H9 (cell line): ENCODE measurements at regions not wholly inside any gene's neighbourhood (a gene's known extent, or its start where the extent isn't known, plus 50 kb on each side); places are given as distances from the start of the nearest gene placed in this dataset.

Experiments
- DNase-seq: peaks from one replicate; pipeline ENCODE4 v3.0.0-alpha.2; 2017
- H2AFZ ChIP-seq: one replicate; pipeline ENCODE4 v1.6.1; 2013; ENCODE audit warnings: mild to moderate bottlenecking, low read length, control low read depth, moderate library complexity
- H2AK5ac ChIP-seq: 2 replicates; pipeline ENCODE4 v1.6.1; 2013; ENCODE audit warnings: low read length, control low read depth, mixed read lengths; ENCODE audit not compliant: insufficient read length
- H2BK120ac ChIP-seq: one replicate; pipeline ENCODE4 v1.6.1; 2013; ENCODE audit warnings: low read depth, mild to moderate bottlenecking, low read length, control low read depth, inconsistent platforms; ENCODE audit not compliant: poor library complexity, severe bottlenecking
- H2BK12ac ChIP-seq: 2 replicates; pipeline ENCODE4 v1.6.1; 2013; ENCODE audit warnings: low read length, control low read depth, mixed read lengths, low read depth; ENCODE audit not compliant: insufficient read length
- H2BK15ac ChIP-seq: 2 replicates; pipeline ENCODE4 v1.6.1; 2013; ENCODE audit warnings: low read depth, low read length, control low read depth
- H2BK20ac ChIP-seq: one replicate; pipeline ENCODE4 v1.6.1; 2013; ENCODE audit warnings: low read depth, mild to moderate bottlenecking, low read length, control low read depth, inconsistent platforms; ENCODE audit not compliant: poor library complexity, severe bottlenecking
- H2BK5ac ChIP-seq: 2 replicates; pipeline ENCODE4 v1.6.1; 2013; ENCODE audit warnings: low read length, control low read depth, mixed read lengths; ENCODE audit not compliant: insufficient read length
- H3K14ac ChIP-seq: 2 replicates; pipeline ENCODE4 v1.6.1; 2013; ENCODE audit warnings: low read length, control low read depth; ENCODE audit not compliant: insufficient read depth
- H3K18ac ChIP-seq: 2 replicates; pipeline ENCODE4 v1.6.1; 2013; ENCODE audit warnings: low read depth, mild to moderate bottlenecking, mixed read lengths, low read length, control low read depth; ENCODE audit not compliant: insufficient read length
- H3K23ac ChIP-seq: 2 replicates; pipeline ENCODE4 v1.6.1; 2013; ENCODE audit warnings: low read length, control low read depth, mixed read lengths, low read depth; ENCODE audit not compliant: insufficient read length
- H3K23me2 ChIP-seq: 2 replicates; pipeline ENCODE4 v1.6.1; 2013; ENCODE audit warnings: low read depth, mild to moderate bottlenecking, mixed read lengths, low read length, control low read depth; ENCODE audit not compliant: insufficient read length, poor library complexity, severe bottlenecking
- H3K27ac ChIP-seq: 2 replicates; pipeline ENCODE4 v1.5.1; 2013; ENCODE audit warnings: low read length, control low read depth, mixed read lengths, low read depth; ENCODE audit not compliant: insufficient read length
- H3K27me3 ChIP-seq: 2 replicates; pipeline ENCODE4 v1.6.1; 2013; ENCODE audit warnings: low read length, control low read depth, inconsistent platforms; ENCODE audit not compliant: insufficient read depth
- H3K4ac ChIP-seq: 2 replicates; pipeline ENCODE4 v1.6.1; 2013; ENCODE audit warnings: low read depth, mild to moderate bottlenecking, control low read depth, inconsistent platforms, low read length, moderate library complexity
- H3K4me1 ChIP-seq: 2 replicates; pipeline ENCODE4 v1.6.1; 2013; ENCODE audit warnings: low read length, control low read depth, inconsistent platforms; ENCODE audit not compliant: insufficient read depth
- H3K4me2 ChIP-seq: 2 replicates; pipeline ENCODE4 v1.6.1; 2013; ENCODE audit warnings: low read length, control low read depth, mixed read lengths; ENCODE audit not compliant: insufficient read length, insufficient read depth
- H3K56ac ChIP-seq: 2 replicates; pipeline ENCODE4 v1.6.1; 2013; ENCODE audit warnings: low read depth, mild to moderate bottlenecking, mixed read lengths, low read length, control low read depth; ENCODE audit not compliant: insufficient read length
- H3K79me1 ChIP-seq: 2 replicates; pipeline ENCODE4 v1.6.1; 2013; ENCODE audit warnings: low read depth, mild to moderate bottlenecking, moderate library complexity, low read length, control low read depth, inconsistent platforms; ENCODE audit not compliant: insufficient read depth, poor library complexity, severe bottlenecking
- H3K79me2 ChIP-seq: 2 replicates; pipeline ENCODE4 v1.6.1; 2013; ENCODE audit warnings: low read length, control low read depth, inconsistent platforms; ENCODE audit not compliant: insufficient read depth
- H3K9ac ChIP-seq: 2 replicates; pipeline ENCODE4 v1.6.1; 2013; ENCODE audit warnings: low read length, control low read depth, mixed read lengths; ENCODE audit not compliant: insufficient read length; ENCODE audit errors: extremely low read depth
- H3K9me3 ChIP-seq: one replicate; pipeline ENCODE4 v1.6.1; 2013; ENCODE audit warnings: low read depth, low read length, inconsistent platforms; ENCODE audit not compliant: control insufficient read depth
- H3T11ph ChIP-seq: one replicate; pipeline ENCODE4 v1.6.1; 2013; ENCODE audit warnings: mild to moderate bottlenecking, low read length, control low read depth, inconsistent platforms
- H4K20me1 ChIP-seq: one replicate; pipeline ENCODE4 v1.6.1; 2013; ENCODE audit not compliant: control insufficient read depth, insufficient read length, insufficient read depth
- H4K5ac ChIP-seq: 2 replicates; pipeline ENCODE4 v1.6.1; 2013; ENCODE audit warnings: low read depth, mild to moderate bottlenecking, mixed read lengths, low read length, control low read depth; ENCODE audit not compliant: insufficient read length
- H4K8ac ChIP-seq: replicated peaks from 2 replicates; pipeline ENCODE4 v1.6.1; 2013; ENCODE audit warnings: low read length, control low read depth, mixed read lengths, low read depth; ENCODE audit not compliant: insufficient read length
- H4K91ac ChIP-seq: 2 replicates; pipeline ENCODE4 v1.6.1; 2013; ENCODE audit warnings: low read depth, mild to moderate bottlenecking, moderate library complexity, mixed read lengths, low read length, control low read depth; ENCODE audit not compliant: insufficient read length
- H3K27ac Mint-ChIP-seq, 3 experiments: 2 replicates in 2 of 3; 3 replicates in 1 of 3; pipeline ENCODE4 v1.8.0; 2020 to 2021; ENCODE audit warnings: mixed read lengths in 3 of 3, mild to moderate bottlenecking in 1 of 3, moderate library complexity in 1 of 3
- H3K27me3 Mint-ChIP-seq: 2 replicates; pipeline ENCODE4 v1.8.0; 2021; ENCODE audit warnings: low read depth, mild to moderate bottlenecking, moderate library complexity, mixed read lengths
- H3K36me3 Mint-ChIP-seq, 3 experiments: 2 replicates in 2 of 3; 3 replicates in 1 of 3; pipeline ENCODE4 v1.8.0; 2020 to 2021; ENCODE audit warnings: low read depth in 3 of 3, mixed read lengths in 3 of 3; ENCODE audit not compliant: insufficient read depth in 1 of 3
- H3K4me1 Mint-ChIP-seq, 2 experiments: 2 replicates each; pipeline ENCODE4 v1.8.0; 2020; ENCODE audit warnings: mixed read lengths in 2 of 2
- H3K4me3 Mint-ChIP-seq, 2 experiments: 2 replicates in 1 of 2; 3 replicates in 1 of 2; pipeline ENCODE4 v1.8.0; 2020 to 2021; ENCODE audit warnings: mild to moderate bottlenecking in 2 of 2, mixed read lengths in 2 of 2, moderate library complexity in 1 of 2
- H3K9me3 Mint-ChIP-seq, 2 experiments: 2 replicates in 1 of 2; 3 replicates in 1 of 2; pipeline ENCODE4 v1.8.0; 2020; ENCODE audit warnings: mild to moderate bottlenecking in 2 of 2, mixed read lengths in 2 of 2, moderate library complexity in 1 of 2
- WGBS: extraction: QIAGEN DNeasy Blood & Tissue Kit; methylation state at CpG from one replicate; pipeline ENCODE4 v1.1.7; 2013; ENCODE audit warnings: missing lambda C conversion rate, low lambda C conversion rate, mixed read lengths; ENCODE audit not compliant: insufficient read length; ENCODE audit errors: extremely low coverage; 5-methylcytosine and 5-hydroxymethylcytosine counted together
- TF ChIP-seq, protein P1 (sequence below): fragments of 200-600 bp; sonication (generic); conservative IDR thresholded peaks from 3 replicates; pipeline ENCODE4 v1.8.0; 2021; ENCODE audit warnings: antibody characterized with exemption, mild to moderate bottlenecking

DNA sequence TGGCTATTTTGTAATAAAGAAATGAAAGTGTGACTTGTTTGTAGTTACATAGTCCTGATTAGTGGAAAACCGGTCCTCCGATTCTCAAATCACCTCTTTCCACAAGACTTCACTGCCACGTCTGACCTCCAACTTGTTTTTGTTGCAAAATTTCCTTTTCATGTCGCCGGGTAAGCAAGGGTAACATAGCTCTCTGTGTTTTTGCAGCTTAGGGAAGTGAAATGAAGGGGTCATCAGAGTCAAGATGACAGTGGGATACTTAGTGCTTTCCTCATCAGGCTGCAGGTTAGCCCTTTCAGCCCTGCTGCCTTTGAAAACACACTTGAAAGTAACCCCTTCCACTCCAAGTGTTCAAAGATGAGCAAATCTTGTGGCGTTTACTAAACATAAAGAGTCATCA, 217.9 kb downstream of the USP25 start:
- H3K9ac ChIP-seq = no peak overlapping the region
- H3K4me1 ChIP-seq = no peaks in the 10 kb centered on the region
- H3T11ph ChIP-seq = no peak overlapping the region
- H3K79me1 ChIP-seq = no peaks in the 10 kb centered on the region
- no peak for DNase-seq
- no peak overlapping the region for H2BK20ac ChIP-seq
- no peak overlapping the region for H2BK5ac ChIP-seq
- H4K20me1 ChIP-seq = no peaks in the 10 kb centered on the region
- H3K36me3 Mint-ChIP-seq = peaks cover 0 to 11% (median 4%) of the 10 kb centered on the region in 3 experiments; a peak in 4 of 7 replicates
- H4K5ac ChIP-seq = no peak overlapping the region
- H3K27ac ChIP-seq = no peak overlapping the region
- no CpG with 5 or more reads among the region's 6 CpGs for WGBS
- peaks cover 0 to 7% of the 10 kb centered on the region in 2 experiments; a peak in 3 of 4 replicates for H3K4me1 Mint-ChIP-seq
- no peaks in the 10 kb centered on the region for H3K79me2 ChIP-seq
- no peaks in the 10 kb centered on the region for H3K27me3 ChIP-seq
- H2AFZ ChIP-seq = no peak overlapping the region
- H2BK12ac ChIP-seq = no peak overlapping the region
- H4K8ac ChIP-seq = no peak overlapping the region
- no peak overlapping the region for H3K18ac ChIP-seq
- no peak overlapping the region for H3K4me2 ChIP-seq
- H3K9me3 ChIP-seq = no peaks in the 10 kb centered on the region
- H4K91ac ChIP-seq = no peak overlapping the region
- no peak overlapping the region for H3K56ac ChIP-seq
- no peak overlapping the region for H3K4ac ChIP-seq
- H2BK120ac ChIP-seq = no peak overlapping the region
- no peak overlapping the region for H2AK5ac ChIP-seq
- H3K4me3 Mint-ChIP-seq = no peak overlapping the region
- H3K27ac Mint-ChIP-seq = no peak overlapping the region
- no peaks in the 10 kb centered on the region; the same call in 1 of the 2 replicates for H3K27me3 Mint-ChIP-seq
- H3K9me3 Mint-ChIP-seq = peaks cover 10 to 18% of the 10 kb centered on the region in 2 experiments; a peak in 4 of 5 replicates
- TF ChIP-seq, protein P1, sequence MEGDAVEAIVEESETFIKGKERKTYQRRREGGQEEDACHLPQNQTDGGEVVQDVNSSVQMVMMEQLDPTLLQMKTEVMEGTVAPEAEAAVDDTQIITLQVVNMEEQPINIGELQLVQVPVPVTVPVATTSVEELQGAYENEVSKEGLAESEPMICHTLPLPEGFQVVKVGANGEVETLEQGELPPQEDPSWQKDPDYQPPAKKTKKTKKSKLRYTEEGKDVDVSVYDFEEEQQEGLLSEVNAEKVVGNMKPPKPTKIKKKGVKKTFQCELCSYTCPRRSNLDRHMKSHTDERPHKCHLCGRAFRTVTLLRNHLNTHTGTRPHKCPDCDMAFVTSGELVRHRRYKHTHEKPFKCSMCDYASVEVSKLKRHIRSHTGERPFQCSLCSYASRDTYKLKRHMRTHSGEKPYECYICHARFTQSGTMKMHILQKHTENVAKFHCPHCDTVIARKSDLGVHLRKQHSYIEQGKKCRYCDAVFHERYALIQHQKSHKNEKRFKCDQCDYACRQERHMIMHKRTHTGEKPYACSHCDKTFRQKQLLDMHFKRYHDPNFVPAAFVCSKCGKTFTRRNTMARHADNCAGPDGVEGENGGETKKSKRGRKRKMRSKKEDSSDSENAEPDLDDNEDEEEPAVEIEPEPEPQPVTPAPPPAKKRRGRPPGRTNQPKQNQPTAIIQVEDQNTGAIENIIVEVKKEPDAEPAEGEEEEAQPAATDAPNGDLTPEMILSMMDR = no peak
- H3K23ac ChIP-seq = no peak overlapping the region
- H2BK15ac ChIP-seq = no peak overlapping the region
- no peaks in the 10 kb centered on the region for H3K23me2 ChIP-seq
- no peak overlapping the region for H3K14ac ChIP-seq
